ENCODE measurements at regions not wholly inside any gene's neighbourhood (a gene's known extent, or its start where the extent isn't known, plus 50 kb on each side); places are given as distances from the start of the nearest gene placed in this dataset.

GRCh38 chr16:16864536-16864935, 485.6 kb downstream of the NPIPA7 start:
- no peak for DNase-seq
- no peak overlapping the region for H3K4me3 Mint-ChIP-seq
- no peak for ATAC-seq (ENCODE audit: low read depth in 2 of 2)
- peaks cover 0 to 4% (median 3%) of the 10 kb centered on the region in 3 donors for H3K4me1 Mint-ChIP-seq
- H3K36me3 Mint-ChIP-seq, result no peaks in the 10 kb centered on the region
- peaks cover 1 to 9% (median 3%) of the 10 kb centered on the region in 3 donors for H3K27me3 Mint-ChIP-seq
- no peaks in the 10 kb centered on the region for H3K9me3 Mint-ChIP-seq
- H3K27ac Mint-ChIP-seq, result no peak overlapping the region

DNA sequence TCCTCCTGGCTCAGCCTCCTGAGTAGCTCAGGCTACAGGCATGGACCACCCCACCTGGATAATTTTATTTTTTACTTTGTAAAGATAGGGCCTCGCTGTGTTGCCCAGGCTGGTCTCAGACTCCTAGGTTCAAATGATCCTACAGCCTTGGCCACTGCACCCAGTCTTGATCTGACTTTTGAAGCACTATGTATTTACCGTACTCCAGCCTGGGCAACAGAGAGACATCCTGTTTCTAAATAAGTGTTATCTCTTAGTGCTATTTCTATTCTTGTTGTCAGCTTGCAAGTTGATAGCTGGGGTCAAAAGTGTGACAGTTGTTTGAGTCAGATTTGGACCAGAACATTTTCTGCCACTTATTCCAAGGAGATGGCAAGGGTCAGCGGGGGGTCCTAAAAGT, 486.4 kb downstream of the NPIPA7 start:
- ATAC-seq (ENCODE audit: low read depth in 2 of 2), result no peak
- Mint-ChIP-seq H3K36me3 (no peaks in the 10 kb centered on the region), H3K27ac (no peak overlapping the region), H3K27me3 (peaks cover 7 to 10% (median 8%) of the 10 kb centered on the region in 3 donors), H3K4me3 (no peak overlapping the region), H3K9me3 (no peaks in the 10 kb centered on the region), H3K4me1 (peaks cover 0 to 4% (median 3%) of the 10 kb centered on the region in 3 donors)
- DNase-seq, result no peak

- Mint-ChIP-seq H3K27me3 (peaks cover 19 to 24% (median 20%) of the 10 kb centered on the region in 3 donors), H3K36me3 (no peaks in the 10 kb centered on the region), H3K4me1 (no peaks in the 10 kb centered on the region), H3K4me3 (no peak overlapping the region), H3K9me3 (no peaks in the 10 kb centered on the region), H3K27ac (no peak overlapping the region)
- no peak for DNase-seq
- no peak for ATAC-seq (ENCODE audit: low read depth in 2 of 2)
These were observed 489.0 kb downstream of the NPIPA7 start for GRCh38 chr16:16867973-16868372.

GRCh38 chr16:16868727-16869126, 489.8 kb downstream of the NPIPA7 start:
- H3K4me3 Mint-ChIP-seq, result peak overlapping the region in 1 of 8 donors; percentile 3
- H3K4me1 Mint-ChIP-seq, result no peaks in the 10 kb centered on the region
- no peak for DNase-seq
- no peak for ATAC-seq (ENCODE audit: low read depth in 2 of 2)
- no peaks in the 10 kb centered on the region for H3K9me3 Mint-ChIP-seq
- no peak overlapping the region for H3K27ac Mint-ChIP-seq
- H3K36me3 Mint-ChIP-seq, result no peaks in the 10 kb centered on the region
- H3K27me3 Mint-ChIP-seq, result peaks cover 19 to 24% (median 21%) of the 10 kb centered on the region in 3 donors

GRCh38 chr16:16869746-16870145, 490.8 kb downstream of the NPIPA7 start:
- Mint-ChIP-seq H3K4me3 (no peak overlapping the region), H3K27me3 (peaks cover 19 to 32% (median 26%) of the 10 kb centered on the region in 3 donors), H3K9me3 (no peaks in the 10 kb centered on the region), H3K27ac (no peak overlapping the region), H3K36me3 (no peaks in the 10 kb centered on the region), H3K4me1 (no peaks in the 10 kb centered on the region)
- ATAC-seq (ENCODE audit: low read depth in 2 of 2) (no peak), DNase-seq (no peak)

DNA sequence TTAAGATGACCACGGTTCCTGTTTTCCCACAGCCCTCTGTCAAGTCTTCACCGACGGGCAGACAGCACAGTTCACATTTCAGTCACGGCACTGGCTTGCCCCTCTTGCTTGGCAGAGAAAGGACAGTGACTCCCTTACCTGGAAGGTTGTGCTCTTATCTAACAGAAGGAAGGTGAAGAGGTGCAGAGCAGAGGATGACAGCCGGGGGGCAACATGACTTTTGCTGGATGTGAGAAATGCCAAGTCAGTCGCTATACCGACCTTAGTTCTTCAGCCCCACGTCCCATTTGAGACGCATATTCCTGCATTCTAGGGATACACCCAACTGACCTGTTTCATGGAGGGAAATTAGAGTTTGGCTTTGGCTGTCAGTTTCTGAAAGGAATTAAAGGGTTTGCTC, 492.3 kb downstream of the NPIPA7 start:
- Mint-ChIP-seq H3K4me1 (no peaks in the 10 kb centered on the region), H3K9me3 (no peaks in the 10 kb centered on the region), H3K27me3 (peaks cover 24 to 36% (median 32%) of the 10 kb centered on the region in 3 donors), H3K36me3 (no peaks in the 10 kb centered on the region), H3K27ac (no peak overlapping the region), H3K4me3 (no peak overlapping the region)
- DNase-seq, result no peak
- no peak for ATAC-seq (ENCODE audit: low read depth in 2 of 2)

- peaks cover 21 to 60% (median 32%) of the 10 kb centered on the region in 3 donors for H3K27me3 Mint-ChIP-seq
- H3K36me3 Mint-ChIP-seq, result no peaks in the 10 kb centered on the region
- no peak overlapping the region for H3K4me3 Mint-ChIP-seq
- H3K9me3 Mint-ChIP-seq, result peaks cover 0 to 4% (median 0%) of the 10 kb centered on the region in 7 donors
- no peaks in the 10 kb centered on the region for H3K4me1 Mint-ChIP-seq
- DNase-seq (no peak), ATAC-seq (ENCODE audit: low read depth in 2 of 2) (no peak)
- no peak overlapping the region for H3K27ac Mint-ChIP-seq
These were observed 498.1 kb downstream of the NPIPA7 start for GRCh38 chr16:16877061-16877460.

- peaks cover 12 to 45% (median 20%) of the 10 kb centered on the region in 3 donors for H3K27me3 Mint-ChIP-seq
These were observed 500.8 kb downstream of the NPIPA7 start for GRCh38 chr16:16879567-16880251.

DNA sequence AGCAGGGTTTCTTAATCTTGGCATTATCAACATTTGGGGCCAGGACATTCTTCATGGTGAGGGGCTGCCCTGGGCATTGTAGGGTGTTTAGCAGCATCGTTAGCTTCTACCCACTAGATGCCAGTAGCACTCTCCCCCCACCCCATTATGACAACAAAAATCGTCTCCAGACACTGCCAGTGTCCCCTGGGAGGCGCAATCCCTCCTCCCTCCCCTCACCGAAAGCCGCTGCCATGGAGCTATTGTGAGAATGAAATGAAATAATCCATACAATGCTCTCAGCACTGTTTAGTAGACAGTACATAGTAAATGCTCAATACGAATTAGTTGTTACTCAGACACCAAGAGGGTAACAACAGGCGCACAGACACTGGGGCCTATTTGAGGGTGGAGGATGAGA, 502.9 kb downstream of the NPIPA7 start:
- Mint-ChIP-seq H3K9me3 (peaks cover 0 to 4% (median 0%) of the 10 kb centered on the region in 7 donors), H3K4me1 (no peaks in the 10 kb centered on the region), H3K4me3 (no peak overlapping the region), H3K27ac (peak overlapping the region in 1 of 6 donors; percentile 41), H3K36me3 (no peaks in the 10 kb centered on the region), H3K27me3 (peaks cover 7 to 35% (median 20%) of the 10 kb centered on the region in 3 donors)
- no peak for DNase-seq
- no peak for ATAC-seq (ENCODE audit: low read depth in 2 of 2)

More at GRCh38 chr16:16879567-16880251, 500.8 kb downstream of the NPIPA7 start:
- Mint-ChIP-seq H3K4me1 (no peaks in the 10 kb centered on the region), H3K27ac (no peak overlapping the region), H3K9me3 (peaks cover 0 to 4% (median 0%) of the 10 kb centered on the region in 7 donors), H3K4me3 (no peak overlapping the region), H3K36me3 (no peaks in the 10 kb centered on the region)
- ATAC-seq (ENCODE audit: low read depth in 2 of 2), result no peak
- no peak for DNase-seq

- Mint-ChIP-seq H3K4me1 (no peaks in the 10 kb centered on the region), H3K9me3 (peaks cover 0 to 2% (median 0%) of the 10 kb centered on the region in 7 donors), H3K36me3 (no peaks in the 10 kb centered on the region), H3K27ac (peak overlapping the region in 1 of 6 donors; percentile 72), H3K27me3 (peaks cover 7 to 30% (median 17%) of the 10 kb centered on the region in 3 donors), H3K4me3 (no peak overlapping the region)
- DNase-seq, result no peak
- ATAC-seq (ENCODE audit: low read depth in 2 of 2), result no peak
These were observed 503.8 kb downstream of the NPIPA7 start for GRCh38 chr16:16882766-16883165.

- H3K4me3 Mint-ChIP-seq, result no peak overlapping the region
- peaks cover 4 to 19% (median 14%) of the 10 kb centered on the region in 3 donors for H3K27me3 Mint-ChIP-seq
- no peak for DNase-seq
- no peak for ATAC-seq (ENCODE audit: low read depth in 2 of 2)
- no peaks in the 10 kb centered on the region for H3K36me3 Mint-ChIP-seq
- H3K4me1 Mint-ChIP-seq, result no peaks in the 10 kb centered on the region
- H3K27ac Mint-ChIP-seq, result no peak overlapping the region
- no peaks in the 10 kb centered on the region for H3K9me3 Mint-ChIP-seq
These were observed 505.5 kb downstream of the NPIPA7 start for GRCh38 chr16:16884451-16884850.

- no peak overlapping the region for H3K4me3 Mint-ChIP-seq
- H3K27me3 Mint-ChIP-seq, result peaks cover 0 to 12% (median 3%) of the 10 kb centered on the region in 3 donors
- H3K36me3 Mint-ChIP-seq, result peaks cover 0 to 4% of the 10 kb centered on the region in 2 donors
- H3K27ac Mint-ChIP-seq, result no peak overlapping the region
- DNase-seq (no peak), ATAC-seq (ENCODE audit: low read depth in 2 of 2) (no peak)
- H3K4me1 Mint-ChIP-seq, result no peaks in the 10 kb centered on the region
- H3K9me3 Mint-ChIP-seq, result peaks cover 0 to 5% (median 0%) of the 10 kb centered on the region in 7 donors
These were observed 508.3 kb downstream of the NPIPA7 start for GRCh38 chr16:16887193-16887592.

DNA sequence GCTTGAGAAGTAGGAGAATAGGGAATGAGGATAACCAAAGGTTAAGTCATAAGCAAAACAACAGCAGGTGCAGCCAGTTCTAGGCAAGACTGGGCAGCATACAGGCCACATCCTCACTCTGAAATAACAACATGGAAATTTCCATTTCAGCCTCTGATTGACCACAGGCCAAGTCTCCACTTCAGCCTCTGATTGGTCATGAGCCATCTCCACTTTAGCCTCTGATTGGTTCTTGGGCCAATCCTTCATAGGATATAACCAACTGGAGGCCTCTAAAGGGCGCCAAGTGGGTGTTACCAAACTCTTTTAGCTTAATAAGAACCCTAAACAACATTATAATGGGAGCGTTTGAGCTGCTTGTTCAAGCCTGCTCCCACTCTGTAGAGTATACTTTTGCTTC, 512.0 kb downstream of the NPIPA7 start:
- Mint-ChIP-seq H3K27me3 (peaks cover 0 to 19% (median 3%) of the 10 kb centered on the region in 3 donors), H3K27ac (no peak overlapping the region), H3K4me3 (no peak overlapping the region), H3K9me3 (peaks cover 0 to 5% (median 0%) of the 10 kb centered on the region in 7 donors), H3K36me3 (peaks cover 0 to 4% of the 10 kb centered on the region in 2 donors), H3K4me1 (no peaks in the 10 kb centered on the region)
- ATAC-seq (ENCODE audit: low read depth in 2 of 2) (no peak), DNase-seq (no peak)

GRCh38 chr16:16904601-16905000, 525.7 kb downstream of the NPIPA7 start:
- Mint-ChIP-seq H3K27me3 (peaks cover 21 to 22% (median 21%) of the 10 kb centered on the region in 3 donors), H3K4me3 (no peak overlapping the region), H3K36me3 (peaks cover 8 to 10% of the 10 kb centered on the region in 2 donors), H3K9me3 (peaks cover 5 to 45% (median 30%) of the 10 kb centered on the region in 7 donors), H3K27ac (no peak overlapping the region), H3K4me1 (no peaks in the 10 kb centered on the region)
- ATAC-seq (ENCODE audit: low read depth in 2 of 2) (no peak), DNase-seq (no peak)
